Endothelial cell of umbilical vein (primary cell): ENCODE measurements at regions not wholly inside any gene's neighbourhood (a gene's known extent, or its start where the extent isn't known, plus 50 kb on each side); places are given as distances from the start of the nearest gene placed in this dataset.

Experiments used
- BruUV-seq: library from RNA; stranded (reverse); fragments of 400-500 nt; replicated peaks from 2 replicates; lab custom pipeline; 2021; lab: Mats Ljungman, UMichigan
- CTCF ChIA-PET: fragments of 300-600, 350-600 bp; sonication (Branson Sonifier 250); formaldehyde crosslinking; loops from one replicate; lab custom pipeline; 2021; ENCODE audit warnings: antibody characterized with exemption, inconsistent platforms; lab: Charles Lee
- POLR2A ChIA-PET: fragments of 300-600, 350-600 bp; sonication (Branson Sonifier 250); formaldehyde crosslinking; loops from one replicate; lab custom pipeline; 2021; ENCODE audit warnings: antibody characterized with exemption, inconsistent platforms; lab: Charles Lee
- DNase-seq: peaks from one replicate; pipeline ENCODE4 v3.0.0-alpha.2; 2011; ENCODE audit warnings: low read depth, low spot score
- FAIRE-seq: peaks from 2 replicates; lab custom pipeline; 2011; peaks lifted over from hg19 to GRCh38; lab: Jason Lieb, UNC
- H2AFZ ChIP-seq: 2 replicates; pipeline ENCODE4 v1.6.0; 2012; ENCODE audit warnings: low read depth, low read length, control low read depth, inconsistent platforms
- H3K27ac ChIP-seq: 2 replicates; pipeline ENCODE4 v1.5.1; 2011; ENCODE audit warnings: low read depth, mild to moderate bottlenecking, control low read depth, low read length, moderate library complexity; ENCODE audit not compliant: insufficient read depth
- H3K27me3 ChIP-seq, 2 experiments: 2 replicates each; pipeline versions ENCODE4 v1.6.0 to v1.6.1; 2011; ENCODE audit warnings: low read length in 2 of 2, mixed read lengths in 1 of 2; ENCODE audit not compliant: control insufficient read depth in 2 of 2, insufficient read depth in 2 of 2
- H3K36me3 ChIP-seq, 2 experiments: 2 replicates in 1 of 2; 3 replicates in 1 of 2; pipeline ENCODE4 v1.5.1; 2011; ENCODE audit warnings: low read length in 2 of 2, mild to moderate bottlenecking in 1 of 2, moderate library complexity in 1 of 2; ENCODE audit not compliant: control insufficient read depth in 2 of 2, insufficient read depth in 2 of 2; ENCODE audit errors: extremely low read depth in 1 of 2
- H3K4me1 ChIP-seq: 3 replicates; pipeline ENCODE4 v1.5.1; 2011; ENCODE audit warnings: mild to moderate bottlenecking, low read length; ENCODE audit not compliant: control insufficient read depth, insufficient read depth; ENCODE audit errors: extremely low read depth
- H3K4me2 ChIP-seq: 2 replicates; pipeline ENCODE4 v1.6.1; 2011; ENCODE audit warnings: low read length, control low read depth, mixed read lengths; ENCODE audit not compliant: insufficient read depth
- H3K4me3 ChIP-seq, 3 experiments: fragments of 200-600 bp in 1 of 3; sonication (generic), shearing (Covaris generic) in 1 of 3; replicated peaks in 1 of 3; 2 replicates each; pipeline ENCODE4 v1.5.1; 2011 to 2016; ENCODE audit warnings: control low read depth in 3 of 3, low read length in 3 of 3, mild to moderate bottlenecking in 2 of 3, inconsistent platforms in 1 of 3, low read depth in 1 of 3, moderate library complexity in 1 of 3; ENCODE audit not compliant: insufficient read depth in 1 of 3
- H3K79me2 ChIP-seq: 2 replicates; pipeline ENCODE4 v1.6.0; 2012; ENCODE audit warnings: low read length, inconsistent platforms; ENCODE audit not compliant: control insufficient read depth, insufficient read depth
- H3K9ac ChIP-seq: replicated peaks from 2 replicates; pipeline ENCODE3; 2011; ENCODE audit warnings: low read length, control low read depth; ENCODE audit not compliant: insufficient read depth; ENCODE audit errors: extremely low read depth
- H3K9me1 ChIP-seq: replicated peaks from 3 replicates; pipeline ENCODE4 v1.6.0; 2011; ENCODE audit warnings: mild to moderate bottlenecking, low read length; ENCODE audit not compliant: control insufficient read depth, insufficient read depth; ENCODE audit errors: extremely low read depth
- H3K9me3 ChIP-seq: replicated peaks from 2 replicates; pipeline ENCODE4 v1.5.1; 2012; ENCODE audit warnings: low read length, inconsistent platforms; ENCODE audit not compliant: control insufficient read depth, insufficient read depth
- H4K20me1 ChIP-seq: replicated peaks from 2 replicates; pipeline ENCODE3; 2011; ENCODE audit warnings: mild to moderate bottlenecking, low read length; ENCODE audit not compliant: control insufficient read depth, insufficient read depth; ENCODE audit errors: extremely low read depth
- CTCF ChIP-seq, 2 donors: IDR thresholded peaks; 1 replicate in 1 of 2; 2 replicates in 1 of 2; pipeline ENCODE4 v1.5.1; 2011; ENCODE audit warnings: low read length in 2 of 2, mild to moderate bottlenecking in 2 of 2, moderate library complexity in 2 of 2, control low read depth in 1 of 2, inconsistent platforms in 1 of 2, low read depth in 1 of 2; ENCODE audit not compliant: insufficient read depth in 1 of 2; ENCODE audit errors: extremely low read depth in 1 of 2
- EZH2 ChIP-seq: IDR thresholded peaks from 2 replicates; pipeline ENCODE4 v1.6.1; 2012; ENCODE audit warnings: borderline replicate concordance, low read depth, mild to moderate bottlenecking, moderate library complexity, low read length, inconsistent platforms; ENCODE audit not compliant: severe bottlenecking
- FOS ChIP-seq: IDR thresholded peaks from 2 replicates; pipeline ENCODE4 v1.6.1; 2011; ENCODE audit warnings: mild to moderate bottlenecking, low read length, moderate library complexity, borderline replicate concordance; ENCODE audit not compliant: insufficient read depth
- GATA2 ChIP-seq: IDR thresholded peaks from 2 replicates; pipeline ENCODE4 v1.7.0; 2011; ENCODE audit warnings: low read depth, mild to moderate bottlenecking, moderate library complexity, mixed read lengths, low read length; ENCODE audit not compliant: insufficient read length, insufficient read depth
- JUN ChIP-seq: IDR thresholded peaks from 2 replicates; pipeline ENCODE4 v1.6.1; 2011; ENCODE audit warnings: borderline replicate concordance, low read depth; ENCODE audit not compliant: insufficient read length, insufficient read depth
- MYC ChIP-seq: IDR thresholded peaks from one replicate; pipeline ENCODE4 v1.6.1; 2011; ENCODE audit warnings: mild to moderate bottlenecking, low read depth, low read length
- POLR2A ChIP-seq: IDR thresholded peaks from 2 replicates; pipeline ENCODE4 v1.6.1; 2012; ENCODE audit warnings: low read depth, mild to moderate bottlenecking, control low read depth, low read length
- POLR2AphosphoS5 ChIP-seq: IDR thresholded peaks from 2 replicates; pipeline ENCODE4 v1.6.1; 2012; ENCODE audit warnings: low read depth, mild to moderate bottlenecking, control low read depth, low read length, moderate library complexity; ENCODE audit not compliant: insufficient read depth
- dilution Hi-C: fragments of 300-500 bp; cut with MboI; formaldehyde crosslinking; loops from one replicate; pipeline ENCODE4 v1.15.0; 2019; ENCODE audit warnings: low sequenced_read_pairs; ENCODE audit not compliant: extremely low pct_ligation_motif_present
- intact Hi-C: fragments of 100-400 bp; cut with micrococcal nuclease; formaldehyde crosslinking; loops from one replicate; pipeline ENCODE4 v1.10.0; 2022
- TF ChIP-seq, protein P1 (sequence below): IDR thresholded peaks from 2 replicates; pipeline ENCODE4 v1.6.1; 2011; ENCODE audit not compliant: insufficient read depth, insufficient read length

- FAIRE-seq (no peak), DNase-seq (no peak)
- Histone ChIP-seq H3K4me2 (no peak overlapping the region), H3K36me3 (no peaks in the 10 kb centered on the region), H4K20me1 (no peaks in the 10 kb centered on the region), H2AFZ (no peak overlapping the region), H3K79me2 (no peaks in the 10 kb centered on the region), H3K9me1 (no peaks in the 10 kb centered on the region), H3K27me3 (peaks cover 0 to 3% of the 10 kb centered on the region in 2 experiments), H3K4me1 (no peaks in the 10 kb centered on the region), H3K4me3 (no peak overlapping the region), H3K9ac (no peak overlapping the region), H3K9me3 (no peaks in the 10 kb centered on the region), H3K27ac (no peak overlapping the region)
- dilution Hi-C loops (no loop called here), intact Hi-C loops (no loop called here)
- TF ChIP-seq POLR2A (no peak), EZH2 (no peak), MYC (no peak), FOS (no peak), POLR2AphosphoS5 (no peak), CTCF (IDR thresholded peaks at IDR 0.05; ENCODE audit: extremely low read depth in 1 of 2, insufficient read depth in 1 of 2, low read depth in 1 of 2, low read length in 2 of 2) (no peak), GATA2 (no peak), JUN (no peak)
- TF ChIP-seq, protein P1, sequence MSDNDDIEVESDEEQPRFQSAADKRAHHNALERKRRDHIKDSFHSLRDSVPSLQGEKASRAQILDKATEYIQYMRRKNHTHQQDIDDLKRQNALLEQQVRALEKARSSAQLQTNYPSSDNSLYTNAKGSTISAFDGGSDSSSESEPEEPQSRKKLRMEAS, result no peak
- POLR2A ChIA-PET, result no interaction called here
- no TSS peak for BruUV-seq
- CTCF ChIA-PET, result interaction anchor here (1.0 kb wide), 1 partner anchor 9 kb away, joined by 3 read pairs; no protein-coding TSS in a partner anchor
These were observed 246.1 kb upstream of the CSF3R start for GRCh38 chr1:36728846-36729245.
